G401 (cell line): ENCODE measurements at regions not wholly inside any gene's neighbourhood (a gene's known extent, or its start where the extent isn't known, plus 50 kb on each side); places are given as distances from the start of the nearest gene placed in this dataset.
A peak's percentile ranks its signal among the peaks of the same experiment; 100 is the strongest.

Experiments used
- DNase-seq: peaks from one replicate; pipeline ENCODE4 v3.0.0-alpha.2; 2015; ENCODE audit warnings: low spot score
- in situ Hi-C: cut with HindIII; loops from 2 replicates; pipeline ENCODE4 v1.10.0; 2016; ENCODE audit warnings: low sequenced_read_pairs, mixed read lengths

DNA sequence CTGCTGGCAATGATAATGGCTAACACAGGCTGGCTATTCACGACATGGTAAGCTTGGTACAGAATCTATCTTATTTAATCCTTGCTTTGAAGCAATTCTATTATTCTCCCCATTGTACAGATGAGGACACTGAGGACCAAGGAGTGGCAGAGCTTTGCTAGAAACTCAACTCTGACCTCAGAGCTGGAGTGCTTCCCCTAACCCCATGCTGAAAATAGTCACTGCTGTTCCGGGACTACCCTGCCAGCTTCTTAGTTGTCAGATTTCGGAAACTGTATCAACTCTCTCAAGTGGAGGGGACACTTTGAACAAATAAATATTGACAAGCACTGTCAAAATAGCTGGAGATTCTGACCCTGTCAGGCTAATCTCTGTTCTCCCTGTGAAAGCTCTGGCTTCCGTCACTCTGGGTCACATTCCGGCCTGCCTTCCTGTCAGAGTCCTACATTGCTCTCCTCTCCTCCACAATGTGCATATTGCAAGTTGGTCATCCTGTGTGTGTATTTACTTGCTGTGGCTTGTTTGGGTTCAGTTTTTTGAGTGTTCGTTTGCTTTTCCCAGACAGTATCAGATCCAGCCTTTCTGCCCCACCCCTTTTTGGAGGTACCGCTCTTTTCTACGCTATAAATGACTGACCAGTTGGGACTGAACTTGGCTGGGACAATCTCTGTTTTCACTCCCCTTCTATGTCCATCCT, 134.3 kb upstream of the MAP1B start:
- DNase-seq = no peak

GRCh38 chr5:71973563-71973962, 133.7 kb upstream of the MAP1B start:
- in situ Hi-C loops = no loop called here
- peak; percentile 33 for DNase-seq

More for the DNA sequence above, 134.3 kb upstream of the MAP1B start:
- in situ Hi-C loops = no loop called here

DNA sequence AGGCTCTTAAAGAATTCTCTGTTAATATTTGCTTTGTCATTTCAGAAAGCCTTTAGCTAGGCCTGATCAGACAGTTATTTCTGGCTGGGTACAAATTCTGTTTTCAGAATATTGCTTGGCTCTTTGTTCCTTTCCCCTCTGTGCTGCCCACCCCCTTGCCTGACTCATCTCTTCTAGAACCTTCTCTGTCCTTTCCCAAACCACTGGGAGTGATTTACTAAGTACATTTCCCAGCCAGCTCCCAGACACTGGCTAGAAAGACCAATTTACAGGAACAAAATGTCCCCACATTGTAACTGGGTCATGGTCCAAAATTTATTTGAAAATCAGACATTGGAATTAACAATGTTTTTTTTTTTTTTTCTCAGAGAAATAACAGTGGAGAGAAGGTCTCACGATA, 133.1 kb upstream of the MAP1B start:
- peak; percentile 19 for DNase-seq
- in situ Hi-C loops = no loop called here

GRCh38 chr5:71974622-71975021, 132.7 kb upstream of the MAP1B start:
- in situ Hi-C loops = no loop called here
- DNase-seq = peak; percentile 5

DNA sequence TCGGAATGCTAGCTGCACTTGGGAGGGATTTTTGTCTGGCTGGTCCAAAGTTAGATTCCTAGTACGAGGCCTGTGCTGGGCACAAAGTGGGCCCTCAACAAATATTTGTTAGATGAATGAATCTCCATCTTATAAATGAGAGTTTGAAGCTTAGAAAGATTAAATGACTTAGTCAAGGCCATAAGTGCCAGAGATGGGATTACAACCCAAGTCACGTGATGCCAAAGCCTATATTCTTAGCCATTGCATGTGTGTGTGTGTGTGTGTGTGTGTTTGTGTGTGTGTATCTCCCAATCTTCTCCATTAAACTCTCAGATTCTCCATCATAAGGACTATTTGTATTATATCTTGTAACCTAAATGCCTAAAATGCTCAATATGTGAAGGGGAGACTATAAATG, 130.8 kb upstream of the MAP1B start:
- no peak for DNase-seq
- in situ Hi-C loops = no loop called here

GRCh38 chr5:71977311-71977710, 130.0 kb upstream of the MAP1B start:
- in situ Hi-C loops = no loop called here
- no peak for DNase-seq

- peak; percentile 74 for DNase-seq
- in situ Hi-C loops = no loop called here
Measured at GRCh38 chr5:71978216-71978615, 129.1 kb upstream of the MAP1B start.

- DNase-seq = no peak
- in situ Hi-C loops = no loop called here
Measured at GRCh38 chr5:71982717-71983395, 124.4 kb upstream of the MAP1B start.

- no peak for DNase-seq
- in situ Hi-C loops = no loop called here
Measured at GRCh38 chr5:71986101-71986500, 121.2 kb upstream of the MAP1B start.

DNA sequence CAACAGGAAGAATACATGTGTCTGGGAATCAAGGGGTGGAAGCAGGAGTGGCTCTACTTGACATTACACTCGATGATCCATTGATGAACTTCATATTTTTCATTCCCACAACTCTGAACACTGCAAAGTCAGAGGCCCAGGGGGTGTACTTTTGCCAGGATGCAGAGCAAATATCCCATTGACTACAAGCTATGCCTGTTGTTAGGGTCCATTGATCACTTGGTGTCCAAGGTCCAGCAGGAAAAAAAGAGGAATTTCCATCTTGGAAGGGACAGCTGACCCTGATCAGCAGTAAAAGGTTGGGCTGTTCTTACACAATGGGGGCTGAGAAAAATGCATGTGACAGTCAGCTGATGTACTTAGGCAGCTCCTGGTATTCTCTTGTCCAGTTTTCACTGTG, 118.5 kb upstream of the MAP1B start:
- in situ Hi-C loops = no loop called here

GRCh38 chr5:71993600-71993999, 113.7 kb upstream of the MAP1B start:
- DNase-seq = no peak
- in situ Hi-C loops = no loop called here

More for the DNA sequence above, 118.5 kb upstream of the MAP1B start:
- no peak for DNase-seq

- in situ Hi-C loops = no loop called here
Measured at GRCh38 chr5:71996789-71997188, 110.5 kb upstream of the MAP1B start.

GRCh38 chr5:71998746-71999145, 108.5 kb upstream of the MAP1B start:
- in situ Hi-C loops = no loop called here
- no peak for DNase-seq

More at GRCh38 chr5:71996789-71997188, 110.5 kb upstream of the MAP1B start:
- no peak for DNase-seq

DNA sequence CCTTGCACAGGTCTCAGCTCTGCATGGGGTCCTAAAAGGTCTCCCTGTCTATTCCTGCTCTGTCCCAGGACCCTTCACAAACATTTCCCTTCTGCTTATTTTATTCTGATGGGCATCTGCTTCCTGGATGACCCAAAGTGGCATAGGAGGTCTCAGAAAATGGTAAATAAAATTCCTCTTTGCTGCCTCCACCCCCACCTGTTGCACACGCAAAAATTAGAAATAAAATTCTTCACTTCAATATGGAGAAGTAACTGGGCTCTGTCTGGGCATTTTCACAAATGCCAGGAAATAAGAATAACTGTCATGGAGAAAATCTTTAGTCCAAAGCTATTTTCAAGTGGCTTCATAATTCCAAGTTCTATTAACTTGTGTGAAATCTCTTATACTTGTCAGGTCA, 106.6 kb upstream of the MAP1B start:
- DNase-seq = no peak
- in situ Hi-C loops = no loop called here

GRCh38 chr5:72005671-72006070, 101.6 kb upstream of the MAP1B start:
- no peak for DNase-seq
- in situ Hi-C loops = no loop called here

DNA sequence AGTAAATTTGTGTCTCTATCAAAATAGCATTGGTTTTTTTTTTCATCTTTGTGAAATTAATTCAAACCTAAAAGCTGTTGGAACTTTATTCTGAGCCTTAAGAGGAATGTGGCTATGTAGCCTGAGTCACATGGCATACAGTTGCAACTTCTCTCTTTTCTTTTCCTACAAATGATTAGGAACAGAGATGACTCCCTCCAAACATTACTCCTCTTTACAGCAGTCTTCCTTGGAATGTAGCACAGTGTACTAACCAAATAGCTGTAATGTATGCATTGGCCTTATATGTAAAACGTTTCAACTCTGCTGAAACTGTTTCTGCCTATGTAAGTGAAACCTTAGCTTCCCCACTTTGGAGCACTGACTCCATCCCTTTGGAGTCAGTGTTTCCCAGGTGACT, 100.9 kb upstream of the MAP1B start:
- no peak for DNase-seq
- in situ Hi-C loops = no loop called here

GRCh38 chr5:72007336-72008111, 99.8 kb upstream of the MAP1B start:
- in situ Hi-C loops = no loop called here
- DNase-seq = no peak

DNA sequence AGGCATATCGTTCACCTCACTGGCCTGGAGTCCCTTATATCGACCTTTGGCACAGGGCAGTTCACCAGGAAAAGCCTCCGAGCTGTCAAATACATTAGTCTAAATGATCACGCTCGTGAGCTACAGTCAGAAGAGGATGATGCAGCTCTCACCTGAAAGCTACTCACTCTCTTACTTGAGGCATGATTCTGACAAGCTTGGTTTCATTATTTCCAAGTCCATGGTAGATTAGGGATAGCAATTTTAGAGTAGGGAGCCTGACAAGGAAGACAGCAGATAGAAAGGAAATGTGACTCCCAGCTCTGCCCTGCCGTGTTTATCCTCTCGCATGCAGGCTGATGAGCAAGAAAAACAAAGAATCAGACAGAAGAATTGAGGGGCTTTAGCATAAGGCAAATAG, 98.0 kb upstream of the MAP1B start:
- no peak for DNase-seq
- in situ Hi-C loops = no loop called here

DNA sequence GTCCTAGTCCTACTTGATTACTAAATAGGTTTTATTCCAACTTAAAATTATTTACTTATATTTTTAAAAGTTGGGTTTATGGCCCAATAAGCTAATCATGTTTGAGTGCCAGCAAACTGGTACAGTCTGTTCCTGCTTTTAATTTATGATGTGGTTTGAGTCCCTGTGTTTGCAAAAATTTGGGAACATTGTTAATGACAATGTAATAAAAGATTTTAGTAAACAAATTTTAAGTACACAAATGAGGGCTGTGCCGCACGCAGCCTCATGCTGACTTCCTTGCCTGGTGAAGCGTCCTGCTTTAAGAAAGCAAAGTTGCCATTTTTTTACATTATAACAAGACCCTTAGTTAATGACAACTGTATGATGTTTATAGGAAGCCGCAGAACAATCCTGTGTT, 96.8 kb upstream of the MAP1B start:
- DNase-seq = no peak
- in situ Hi-C loops = no loop called here

- in situ Hi-C loops = no loop called here
- peak; percentile 36 for DNase-seq
Measured at GRCh38 chr5:72012906-72013305, 94.4 kb upstream of the MAP1B start.
